Loucy (cell line): ENCODE measurements at regions not wholly inside any gene's neighbourhood (a gene's known extent, or its start where the extent isn't known, plus 50 kb on each side); places are given as distances from the start of the nearest gene placed in this dataset.

Experiments
- H2AFZ ChIP-seq: fragments of 200-600 bp; sonication (generic); 2 replicates; pipeline ENCODE4 v1.6.0; 2016; ENCODE audit warnings: antibody characterized with exemption, mild to moderate bottlenecking, low read length, moderate library complexity
- H3F3A ChIP-seq: fragments of 200-600 bp; 2 replicates; pipeline ENCODE4 v1.6.0; 2016; ENCODE audit warnings: antibody characterized with exemption, low read depth, mild to moderate bottlenecking
- H3K27me3 ChIP-seq: fragments of 200-600 bp; sonication (generic); 2 replicates; pipeline ENCODE4 v1.6.1; 2014; ENCODE audit warnings: low read length, mild to moderate bottlenecking; ENCODE audit not compliant: insufficient read depth, poor library complexity, severe bottlenecking
- H3K36me3 ChIP-seq: fragments of 200-600 bp; sonication (generic); 2 replicates; pipeline ENCODE4 v1.6.1; 2016; ENCODE audit warnings: low read length; ENCODE audit not compliant: insufficient read depth
- H3K4me1 ChIP-seq: fragments of 200-600 bp; sonication (generic); 2 replicates; pipeline ENCODE4 v1.5.1; 2014; ENCODE audit warnings: low read length, mild to moderate bottlenecking; ENCODE audit not compliant: insufficient read depth, poor library complexity, severe bottlenecking
- H3K4me2 ChIP-seq: fragments of 200-600 bp; sonication (generic); 2 replicates; pipeline ENCODE4 v1.6.0; 2014; ENCODE audit warnings: antibody characterized with exemption, low read length, low read depth, mild to moderate bottlenecking; ENCODE audit not compliant: poor library complexity, severe bottlenecking
- H3K4me3 ChIP-seq: fragments of 200-600 bp; sonication (generic); 2 replicates; pipeline ENCODE4 v1.5.1; 2014; ENCODE audit warnings: low read length, mild to moderate bottlenecking, mixed read lengths; ENCODE audit not compliant: poor library complexity, severe bottlenecking
- H3K79me2 ChIP-seq: fragments of 200-600 bp; sonication (generic); 2 replicates; pipeline ENCODE4 v1.6.1; 2014; ENCODE audit warnings: low read length; ENCODE audit not compliant: insufficient read depth
- H3K9ac ChIP-seq: fragments of 200-600 bp; sonication (generic); 2 replicates; pipeline ENCODE4 v1.6.0; 2014; ENCODE audit warnings: mild to moderate bottlenecking, low read depth, low read length, moderate library complexity; ENCODE audit not compliant: poor library complexity, severe bottlenecking
- H3K9me2 ChIP-seq: fragments of 200-600 bp; sonication (generic); replicated peaks from 2 replicates; pipeline ENCODE4 v1.6.1; 2016; ENCODE audit warnings: low read depth, low read length, mixed read lengths
- H3K9me3 ChIP-seq: fragments of 200-600 bp; sonication (generic); 2 replicates; pipeline ENCODE4 v1.6.1; 2014; ENCODE audit warnings: mild to moderate bottlenecking, antibody characterized with exemption, low read length, low read depth; ENCODE audit not compliant: insufficient read depth
- H4K20me1 ChIP-seq: fragments of 200-600 bp; sonication (generic); 2 replicates; pipeline ENCODE4 v1.6.0; 2014; ENCODE audit warnings: antibody characterized with exemption, low read length, mild to moderate bottlenecking; ENCODE audit not compliant: insufficient read depth, poor library complexity, severe bottlenecking
- EZH2phosphoT487 ChIP-seq: fragments of 200-600 bp; IDR thresholded peaks from 2 replicates; pipeline ENCODE4 v1.6.1; 2018; ENCODE audit warnings: antibody characterized with exemption, mild to moderate bottlenecking, moderate library complexity, borderline replicate concordance
- TF ChIP-seq, protein P1 (sequence below): fragments of 200-600 bp; sonication (generic); conservative IDR thresholded peaks from 2 replicates; pipeline ENCODE4 v1.5.1; 2014; ENCODE audit warnings: mild to moderate bottlenecking, antibody characterized with exemption, low read length

DNA sequence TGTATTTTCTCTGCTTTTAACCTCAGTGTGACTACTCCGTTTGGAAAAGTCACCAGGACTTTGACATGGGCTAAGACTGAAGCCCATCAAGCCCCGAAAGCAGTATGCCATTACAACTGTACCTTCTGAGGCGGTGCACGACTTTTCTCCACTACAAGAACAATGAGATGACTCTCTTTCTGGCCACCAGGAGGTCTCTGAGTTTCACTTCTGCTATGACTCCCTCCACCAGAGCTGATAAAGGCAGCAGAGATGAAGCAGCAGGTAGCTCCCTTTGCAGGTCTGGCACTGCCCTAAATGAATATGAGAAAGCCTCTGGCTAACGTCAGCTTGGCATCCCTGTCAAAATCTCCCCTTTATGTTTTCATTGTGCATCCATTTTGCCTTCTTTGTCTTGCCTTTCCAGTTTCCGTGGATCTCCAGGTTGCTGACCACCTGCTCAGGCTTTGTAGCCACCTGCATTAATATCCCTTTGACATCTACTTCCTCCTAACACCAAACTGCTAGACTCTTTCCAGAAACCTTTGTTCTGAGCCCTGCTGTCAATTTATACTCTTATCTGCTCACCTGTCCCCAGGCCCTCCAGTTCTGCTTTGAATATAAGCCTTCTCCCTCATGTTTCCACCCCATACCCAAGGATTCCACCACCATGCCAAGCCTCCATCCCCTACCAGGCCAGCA is 221.7 kb downstream of the ZNF608 start:
- Histone ChIP-seq H4K20me1 (no peaks in the 10 kb centered on the region), H3K9me3 (no peaks in the 10 kb centered on the region), H3K9ac (no peak overlapping the region), H3K9me2 (no peaks in the 10 kb centered on the region), H3K79me2 (no peaks in the 10 kb centered on the region), H3K27me3 (no peaks in the 10 kb centered on the region), H2AFZ (no peak overlapping the region), H3K4me2 (no peak overlapping the region), H3K4me3 (no peak overlapping the region), H3K36me3 (no peaks in the 10 kb centered on the region), H3K4me1 (no peaks in the 10 kb centered on the region), H3F3A (no peaks in the 10 kb centered on the region)
- TF ChIP-seq EZH2phosphoT487, result no peak
- TF ChIP-seq, protein P1, sequence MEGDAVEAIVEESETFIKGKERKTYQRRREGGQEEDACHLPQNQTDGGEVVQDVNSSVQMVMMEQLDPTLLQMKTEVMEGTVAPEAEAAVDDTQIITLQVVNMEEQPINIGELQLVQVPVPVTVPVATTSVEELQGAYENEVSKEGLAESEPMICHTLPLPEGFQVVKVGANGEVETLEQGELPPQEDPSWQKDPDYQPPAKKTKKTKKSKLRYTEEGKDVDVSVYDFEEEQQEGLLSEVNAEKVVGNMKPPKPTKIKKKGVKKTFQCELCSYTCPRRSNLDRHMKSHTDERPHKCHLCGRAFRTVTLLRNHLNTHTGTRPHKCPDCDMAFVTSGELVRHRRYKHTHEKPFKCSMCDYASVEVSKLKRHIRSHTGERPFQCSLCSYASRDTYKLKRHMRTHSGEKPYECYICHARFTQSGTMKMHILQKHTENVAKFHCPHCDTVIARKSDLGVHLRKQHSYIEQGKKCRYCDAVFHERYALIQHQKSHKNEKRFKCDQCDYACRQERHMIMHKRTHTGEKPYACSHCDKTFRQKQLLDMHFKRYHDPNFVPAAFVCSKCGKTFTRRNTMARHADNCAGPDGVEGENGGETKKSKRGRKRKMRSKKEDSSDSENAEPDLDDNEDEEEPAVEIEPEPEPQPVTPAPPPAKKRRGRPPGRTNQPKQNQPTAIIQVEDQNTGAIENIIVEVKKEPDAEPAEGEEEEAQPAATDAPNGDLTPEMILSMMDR, result no peak

DNA sequence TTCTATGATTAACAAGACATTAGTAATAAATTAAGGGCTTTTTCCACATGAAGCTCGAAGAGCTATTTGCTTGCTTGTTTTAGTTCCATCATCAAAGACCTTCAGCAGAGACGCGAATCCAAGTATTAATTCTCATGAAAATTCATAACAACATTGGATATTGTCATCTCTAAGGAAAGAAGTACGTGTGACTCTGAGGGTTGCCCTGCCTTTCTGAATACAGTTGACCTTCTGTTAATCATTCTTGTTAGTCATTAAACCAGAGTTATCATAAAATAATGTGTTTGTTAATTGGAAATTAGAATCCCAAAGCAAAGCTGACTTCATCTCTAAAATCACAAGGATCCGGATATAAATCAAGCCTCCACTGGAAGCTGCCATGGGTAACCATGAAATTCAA is 222.5 kb downstream of the ZNF608 start:
- H3K4me2 ChIP-seq, result no peak overlapping the region
- no peaks in the 10 kb centered on the region for H3K4me1 ChIP-seq
- H3K79me2 ChIP-seq, result no peaks in the 10 kb centered on the region
- H3K9me2 ChIP-seq, result no peaks in the 10 kb centered on the region
- no peaks in the 10 kb centered on the region for H3K36me3 ChIP-seq
- no peak overlapping the region for H2AFZ ChIP-seq
- no peak for TF ChIP-seq EZH2phosphoT487
- TF ChIP-seq, protein P1, result no peak
- no peaks in the 10 kb centered on the region for H3K9me3 ChIP-seq
- H3F3A ChIP-seq, result no peaks in the 10 kb centered on the region
- no peak overlapping the region for H3K9ac ChIP-seq
- H4K20me1 ChIP-seq, result no peaks in the 10 kb centered on the region
- no peaks in the 10 kb centered on the region for H3K27me3 ChIP-seq
- H3K4me3 ChIP-seq, result no peak overlapping the region

DNA sequence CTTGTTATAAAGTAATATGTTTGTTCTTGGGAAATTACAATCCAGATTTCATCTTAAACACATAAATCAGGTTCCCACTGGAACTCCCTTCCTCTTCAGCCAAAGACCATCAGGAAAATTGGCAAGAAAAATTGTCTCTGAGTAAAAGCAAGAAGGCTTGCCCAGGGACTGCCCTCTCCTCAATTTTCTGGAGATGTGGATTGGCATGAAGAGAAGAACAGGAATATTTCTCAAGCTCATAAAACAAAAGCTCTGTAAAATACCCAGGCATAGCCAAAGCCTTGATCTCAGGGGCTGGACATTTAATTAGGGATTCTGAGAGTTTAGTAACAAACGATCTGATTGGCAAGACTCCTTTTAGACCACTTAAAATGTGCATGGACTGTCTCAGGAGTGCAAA is 223.4 kb downstream of the ZNF608 start:
- Histone ChIP-seq H3K4me3 (no peak overlapping the region), H3K4me1 (no peaks in the 10 kb centered on the region), H3K4me2 (no peak overlapping the region), H3K79me2 (no peaks in the 10 kb centered on the region), H4K20me1 (no peaks in the 10 kb centered on the region), H3K36me3 (no peaks in the 10 kb centered on the region), H3K27me3 (no peaks in the 10 kb centered on the region), H3K9ac (no peak overlapping the region), H3F3A (no peaks in the 10 kb centered on the region), H3K9me2 (no peaks in the 10 kb centered on the region), H2AFZ (no peak overlapping the region), H3K9me3 (no peaks in the 10 kb centered on the region)
- TF ChIP-seq EZH2phosphoT487, result no peak
- TF ChIP-seq, protein P1, result no peak
